ENCODE measurements at regions not wholly inside any gene's neighbourhood (a gene's known extent, or its start where the extent isn't known, plus 50 kb on each side); places are given as distances from the start of the nearest gene placed in this dataset.

GRCh38 chr7:21361413-21362125, 66.3 kb upstream of the SP4 start:
- TF ChIP-seq SPI1 (IDR thresholded peaks at IDR 0.05; ENCODE audit: low read depth, low read length): no peak
- TF ChIP-seq POLR2AphosphoS5 (IDR thresholded peaks at IDR 0.05; ENCODE audit: low read depth, low read length): no peak
- no peak for TF ChIP-seq PAX5 (IDR thresholded peaks at IDR 0.05; ENCODE audit: insufficient read depth, low read length, severe bottlenecking)
- no peak for TF ChIP-seq POU2F2 (IDR thresholded peaks at IDR 0.05; ENCODE audit: low read depth, low read length)
- no peak for TF ChIP-seq POLR2A (IDR thresholded peaks at IDR 0.05; ENCODE audit: low read depth, low read length)
- DNase-seq (ENCODE audit: insufficient read length, low spot score) (no peak), FAIRE-seq (no peak)

- TF ChIP-seq POU2F2 (IDR thresholded peaks at IDR 0.05; ENCODE audit: low read depth, low read length) (no peak), POLR2A (IDR thresholded peaks at IDR 0.05; ENCODE audit: low read depth, low read length) (no peak), SPI1 (IDR thresholded peaks at IDR 0.05; ENCODE audit: low read depth, low read length) (no peak), POLR2AphosphoS5 (IDR thresholded peaks at IDR 0.05; ENCODE audit: low read depth, low read length) (no peak), TAF1 (IDR thresholded peaks at IDR 0.05; ENCODE audit: low read depth, low read length) (no peak), PAX5 (IDR thresholded peaks at IDR 0.05; ENCODE audit: insufficient read depth, low read length, severe bottlenecking) (no peak)
- no peak for DNase-seq (ENCODE audit: insufficient read length, low spot score)
- peak; percentile 40 for FAIRE-seq
Observed at GRCh38 chr7:21364801-21365271, 63.0 kb upstream of the SP4 start.

- DNase-seq (ENCODE audit: insufficient read length, low spot score) (no peak), FAIRE-seq (peak; percentile 54)
- TF ChIP-seq TAF1 (IDR thresholded peaks at IDR 0.05; ENCODE audit: low read depth, low read length): no peak
- TF ChIP-seq POU2F2 (IDR thresholded peaks at IDR 0.05; ENCODE audit: low read depth, low read length): no peak
- no peak for TF ChIP-seq PAX5 (IDR thresholded peaks at IDR 0.05; ENCODE audit: insufficient read depth, low read length, severe bottlenecking)
- TF ChIP-seq POLR2AphosphoS5 (IDR thresholded peaks at IDR 0.05; ENCODE audit: low read depth, low read length): no peak
- no peak for TF ChIP-seq SPI1 (IDR thresholded peaks at IDR 0.05; ENCODE audit: low read depth, low read length)
- TF ChIP-seq POLR2A (IDR thresholded peaks at IDR 0.05; ENCODE audit: low read depth, low read length): no peak
Observed at GRCh38 chr7:21365866-21366624, 61.8 kb upstream of the SP4 start.

- no peak for DNase-seq (ENCODE audit: insufficient read length, low spot score)
- no peak for FAIRE-seq
- no peak for TF ChIP-seq POU2F2 (IDR thresholded peaks at IDR 0.05; ENCODE audit: low read depth, low read length)
- TF ChIP-seq SPI1 (IDR thresholded peaks at IDR 0.05; ENCODE audit: low read depth, low read length): no peak
- no peak for TF ChIP-seq POLR2A (IDR thresholded peaks at IDR 0.05; ENCODE audit: low read depth, low read length)
- TF ChIP-seq POLR2AphosphoS5 (IDR thresholded peaks at IDR 0.05; ENCODE audit: low read depth, low read length): no peak
- TF ChIP-seq TAF1 (IDR thresholded peaks at IDR 0.05; ENCODE audit: low read depth, low read length): no peak
- no peak for TF ChIP-seq PAX5 (IDR thresholded peaks at IDR 0.05; ENCODE audit: insufficient read depth, low read length, severe bottlenecking)
Observed at GRCh38 chr7:21367081-21367480, 60.8 kb upstream of the SP4 start.

GRCh38 chr7:21367537-21367936, 60.3 kb upstream of the SP4 start:
- FAIRE-seq (no peak), DNase-seq (ENCODE audit: insufficient read length, low spot score) (no peak)
- no peak for TF ChIP-seq PAX5 (IDR thresholded peaks at IDR 0.05; ENCODE audit: insufficient read depth, low read length, severe bottlenecking)
- TF ChIP-seq SPI1 (IDR thresholded peaks at IDR 0.05; ENCODE audit: low read depth, low read length): no peak
- TF ChIP-seq POLR2A (IDR thresholded peaks at IDR 0.05; ENCODE audit: low read depth, low read length): no peak
- TF ChIP-seq POLR2AphosphoS5 (IDR thresholded peaks at IDR 0.05; ENCODE audit: low read depth, low read length): no peak
- no peak for TF ChIP-seq POU2F2 (IDR thresholded peaks at IDR 0.05; ENCODE audit: low read depth, low read length)
- TF ChIP-seq TAF1 (IDR thresholded peaks at IDR 0.05; ENCODE audit: low read depth, low read length): no peak

GRCh38 chr7:21368317-21368716, 59.6 kb upstream of the SP4 start:
- no peak for TF ChIP-seq POU2F2 (IDR thresholded peaks at IDR 0.05; ENCODE audit: low read depth, low read length)
- no peak for TF ChIP-seq POLR2A (IDR thresholded peaks at IDR 0.05; ENCODE audit: low read depth, low read length)
- TF ChIP-seq POLR2AphosphoS5 (IDR thresholded peaks at IDR 0.05; ENCODE audit: low read depth, low read length): no peak
- TF ChIP-seq PAX5 (IDR thresholded peaks at IDR 0.05; ENCODE audit: insufficient read depth, low read length, severe bottlenecking): no peak
- TF ChIP-seq SPI1 (IDR thresholded peaks at IDR 0.05; ENCODE audit: low read depth, low read length): no peak
- no peak for TF ChIP-seq TAF1 (IDR thresholded peaks at IDR 0.05; ENCODE audit: low read depth, low read length)
- no peak for DNase-seq (ENCODE audit: insufficient read length, low spot score)
- no peak for FAIRE-seq

- TF ChIP-seq TAF1 (IDR thresholded peaks at IDR 0.05; ENCODE audit: low read depth, low read length) (no peak), SPI1 (IDR thresholded peaks at IDR 0.05; ENCODE audit: low read depth, low read length) (no peak), POU2F2 (IDR thresholded peaks at IDR 0.05; ENCODE audit: low read depth, low read length) (no peak), POLR2A (IDR thresholded peaks at IDR 0.05; ENCODE audit: low read depth, low read length) (no peak), POLR2AphosphoS5 (IDR thresholded peaks at IDR 0.05; ENCODE audit: low read depth, low read length) (no peak), PAX5 (IDR thresholded peaks at IDR 0.05; ENCODE audit: insufficient read depth, low read length, severe bottlenecking) (no peak)
- DNase-seq (ENCODE audit: insufficient read length, low spot score) (no peak), FAIRE-seq (no peak)
Observed at GRCh38 chr7:21370283-21370982, 57.5 kb upstream of the SP4 start.

- DNase-seq (ENCODE audit: insufficient read length, low spot score) (no peak), FAIRE-seq (no peak)
- no peak for TF ChIP-seq POLR2AphosphoS5 (IDR thresholded peaks at IDR 0.05; ENCODE audit: low read depth, low read length)
- TF ChIP-seq SPI1 (IDR thresholded peaks at IDR 0.05; ENCODE audit: low read depth, low read length): no peak
- TF ChIP-seq PAX5 (IDR thresholded peaks at IDR 0.05; ENCODE audit: insufficient read depth, low read length, severe bottlenecking): no peak
- TF ChIP-seq POLR2A (IDR thresholded peaks at IDR 0.05; ENCODE audit: low read depth, low read length): no peak
- no peak for TF ChIP-seq POU2F2 (IDR thresholded peaks at IDR 0.05; ENCODE audit: low read depth, low read length)
- TF ChIP-seq TAF1 (IDR thresholded peaks at IDR 0.05; ENCODE audit: low read depth, low read length): no peak
Observed at GRCh38 chr7:21371360-21371759, 56.5 kb upstream of the SP4 start.

GRCh38 chr7:21373031-21373430, 54.9 kb upstream of the SP4 start:
- no peak for TF ChIP-seq POLR2A (IDR thresholded peaks at IDR 0.05; ENCODE audit: low read depth, low read length)
- no peak for TF ChIP-seq POU2F2 (IDR thresholded peaks at IDR 0.05; ENCODE audit: low read depth, low read length)
- no peak for TF ChIP-seq SPI1 (IDR thresholded peaks at IDR 0.05; ENCODE audit: low read depth, low read length)
- DNase-seq (ENCODE audit: insufficient read length, low spot score): no peak
- FAIRE-seq: no peak

Data from GM12891 (cell line).